ENCODE measurements at regions not wholly inside any gene's neighbourhood (a gene's known extent, or its start where the extent isn't known, plus 50 kb on each side); places are given as distances from the start of the nearest gene placed in this dataset.

GRCh38 chr10:55476129-55476528 is 675.1 kb upstream of the PCDH15 start:
- Histone ChIP-seq H3K79me2 (ENCODE audit: low read length) (no peaks in the 10 kb centered on the region), H3K9me3 (replicated peaks; ENCODE audit: insufficient read depth, low read length) (no peaks in the 10 kb centered on the region), H3K27ac (ENCODE audit: low read length) (no peak overlapping the region), H3K4me3 (ENCODE audit: low read length) (no peak overlapping the region), H3F3A (ENCODE audit: insufficient read depth, low read length) (no peaks in the 10 kb centered on the region), H4K20me1 (ENCODE audit: insufficient read depth, low read length) (no peaks in the 10 kb centered on the region), H3K36me3 (replicated peaks; ENCODE audit: insufficient read depth, low read length) (no peaks in the 10 kb centered on the region), H3K27me3 (replicated peaks; ENCODE audit: insufficient read depth, low read length) (no peaks in the 10 kb centered on the region), H2AFZ (ENCODE audit: low read length) (no peak overlapping the region), H3K4me2 (ENCODE audit: low read depth, low read length) (no peak overlapping the region), H3K4me1 (ENCODE audit: low read length) (no peaks in the 10 kb centered on the region), H3K9me2 (replicated peaks; ENCODE audit: insufficient read depth, low read length) (no peaks in the 10 kb centered on the region), H3K9ac (ENCODE audit: low read length) (no peak overlapping the region)
- no peak for TF ChIP-seq EZH2 (optimal IDR thresholded peaks at IDR 0.05; ENCODE audit: low read depth, low read length)
- DNase-seq = no peak

- Histone ChIP-seq H3K27me3 (replicated peaks; ENCODE audit: insufficient read depth, low read length) (no peaks in the 10 kb centered on the region), H3K36me3 (replicated peaks; ENCODE audit: insufficient read depth, low read length) (no peaks in the 10 kb centered on the region), H3K4me3 (ENCODE audit: low read length) (no peak overlapping the region), H3K79me2 (ENCODE audit: low read length) (no peaks in the 10 kb centered on the region), H3K4me2 (ENCODE audit: low read depth, low read length) (no peak overlapping the region), H4K20me1 (ENCODE audit: insufficient read depth, low read length) (no peaks in the 10 kb centered on the region), H3K9me3 (replicated peaks; ENCODE audit: insufficient read depth, low read length) (no peaks in the 10 kb centered on the region), H3K27ac (ENCODE audit: low read length) (no peak overlapping the region), H3K9ac (ENCODE audit: low read length) (no peak overlapping the region), H3F3A (ENCODE audit: insufficient read depth, low read length) (no peaks in the 10 kb centered on the region), H3K9me2 (replicated peaks; ENCODE audit: insufficient read depth, low read length) (no peaks in the 10 kb centered on the region), H2AFZ (ENCODE audit: low read length) (no peak overlapping the region), H3K4me1 (ENCODE audit: low read length) (no peaks in the 10 kb centered on the region)
- no peak for DNase-seq
- TF ChIP-seq CTCF (IDR thresholded peaks at IDR 0.05; ENCODE audit: low read length) = no peak
- TF ChIP-seq EZH2phosphoT487 (IDR thresholded peaks at IDR 0.05; ENCODE audit: low read length) = no peak
- TF ChIP-seq EZH2 (optimal IDR thresholded peaks at IDR 0.05; ENCODE audit: low read depth, low read length) = no peak
These were observed 673.2 kb upstream of the PCDH15 start for GRCh38 chr10:55474258-55474657.

- no peaks in the 10 kb centered on the region for H3K4me1 ChIP-seq (ENCODE audit: low read length)
These were observed 669.8 kb upstream of the PCDH15 start for GRCh38 chr10:55470840-55471239.

More at GRCh38 chr10:55470840-55471239, 669.8 kb upstream of the PCDH15 start:
- H3K79me2 ChIP-seq (ENCODE audit: low read length) = no peaks in the 10 kb centered on the region
- H3K9me3 ChIP-seq (replicated peaks; ENCODE audit: insufficient read depth, low read length) = no peaks in the 10 kb centered on the region
- no peaks in the 10 kb centered on the region for H4K20me1 ChIP-seq (ENCODE audit: insufficient read depth, low read length)
- no peaks in the 10 kb centered on the region for H3K9me2 ChIP-seq (replicated peaks; ENCODE audit: insufficient read depth, low read length)
- H3K27me3 ChIP-seq (replicated peaks; ENCODE audit: insufficient read depth, low read length) = no peaks in the 10 kb centered on the region
- no peak overlapping the region for H2AFZ ChIP-seq (ENCODE audit: low read length)
- no peak overlapping the region for H3K4me2 ChIP-seq (ENCODE audit: low read depth, low read length)
- TF ChIP-seq CTCF (IDR thresholded peaks at IDR 0.05; ENCODE audit: low read length) (no peak), EZH2phosphoT487 (IDR thresholded peaks at IDR 0.05; ENCODE audit: low read length) (no peak), EZH2 (optimal IDR thresholded peaks at IDR 0.05; ENCODE audit: low read depth, low read length) (no peak)
- H3F3A ChIP-seq (ENCODE audit: insufficient read depth, low read length) = no peaks in the 10 kb centered on the region
- H3K9ac ChIP-seq (ENCODE audit: low read length) = no peak overlapping the region
- no peak overlapping the region for H3K27ac ChIP-seq (ENCODE audit: low read length)
- H3K36me3 ChIP-seq (replicated peaks; ENCODE audit: insufficient read depth, low read length) = no peaks in the 10 kb centered on the region
- no peak for DNase-seq
- no peak overlapping the region for H3K4me3 ChIP-seq (ENCODE audit: low read length)
